ENCODE measurements at regions not wholly inside any gene's neighbourhood (a gene's known extent, or its start where the extent isn't known, plus 50 kb on each side); places are given as distances from the start of the nearest gene placed in this dataset.
A peak's percentile ranks its signal among the peaks of the same experiment; 100 is the strongest.

GRCh38 chr14:84584511-84584910, 945.4 kb upstream of the FLRT2 start:
- peak; percentile 41 for DNase-seq

- DNase-seq = no peak
Observed at GRCh38 chr14:84591827-84592445, 938.0 kb upstream of the FLRT2 start.

GRCh38 chr14:84592770-84593169, 937.2 kb upstream of the FLRT2 start:
- DNase-seq = no peak

- DNase-seq = peak; percentile 17
Observed at GRCh38 chr14:84610086-84610485, 919.9 kb upstream of the FLRT2 start.

GRCh38 chr14:84622357-84622756, 907.6 kb upstream of the FLRT2 start:
- DNase-seq = no peak

GRCh38 chr14:84643446-84643845, 886.5 kb upstream of the FLRT2 start:
- DNase-seq = no peak

GRCh38 chr14:84646786-84647500, 883.0 kb upstream of the FLRT2 start:
- peak; percentile 77 for DNase-seq

GRCh38 chr14:84655014-84655413, 874.9 kb upstream of the FLRT2 start:
- DNase-seq = no peak

- DNase-seq = peak; percentile 71
Observed at GRCh38 chr14:84657911-84658310, 872.0 kb upstream of the FLRT2 start.

- peak; percentile 2 for DNase-seq
Observed at GRCh38 chr14:84670796-84671195, 859.1 kb upstream of the FLRT2 start.

GRCh38 chr14:84671776-84672175, 858.2 kb upstream of the FLRT2 start:
- DNase-seq = no peak

- no peak for DNase-seq
Observed at GRCh38 chr14:84674636-84675035, 855.3 kb upstream of the FLRT2 start.

GRCh38 chr14:84686550-84686949, 843.4 kb upstream of the FLRT2 start:
- peak; percentile 5 for DNase-seq

- no peak for DNase-seq
Observed at GRCh38 chr14:84688297-84689025, 841.5 kb upstream of the FLRT2 start.

GRCh38 chr14:84694161-84694560, 835.8 kb upstream of the FLRT2 start:
- no peak for DNase-seq

GRCh38 chr14:84704601-84705000, 825.3 kb upstream of the FLRT2 start:
- peak; percentile 66 for DNase-seq

- no peak for DNase-seq
Observed at GRCh38 chr14:84707830-84708229, 822.1 kb upstream of the FLRT2 start.

- DNase-seq = no peak
Observed at GRCh38 chr14:84708865-84709264, 821.1 kb upstream of the FLRT2 start.

GRCh38 chr14:84726471-84726870, 803.5 kb upstream of the FLRT2 start:
- DNase-seq = no peak

- peak; percentile 79 for DNase-seq
Observed at GRCh38 chr14:84749191-84749955, 780.6 kb upstream of the FLRT2 start.

GRCh38 chr14:84750284-84750683, 779.7 kb upstream of the FLRT2 start:
- no peak for DNase-seq

GRCh38 chr14:84750763-84751554, 779.0 kb upstream of the FLRT2 start:
- DNase-seq = peak; percentile 95

All from fibroblast of skin of back (primary cell).